ENCODE measurements at regions not wholly inside any gene's neighbourhood (a gene's known extent, or its start where the extent isn't known, plus 50 kb on each side); places are given as distances from the start of the nearest gene placed in this dataset.

DNA sequence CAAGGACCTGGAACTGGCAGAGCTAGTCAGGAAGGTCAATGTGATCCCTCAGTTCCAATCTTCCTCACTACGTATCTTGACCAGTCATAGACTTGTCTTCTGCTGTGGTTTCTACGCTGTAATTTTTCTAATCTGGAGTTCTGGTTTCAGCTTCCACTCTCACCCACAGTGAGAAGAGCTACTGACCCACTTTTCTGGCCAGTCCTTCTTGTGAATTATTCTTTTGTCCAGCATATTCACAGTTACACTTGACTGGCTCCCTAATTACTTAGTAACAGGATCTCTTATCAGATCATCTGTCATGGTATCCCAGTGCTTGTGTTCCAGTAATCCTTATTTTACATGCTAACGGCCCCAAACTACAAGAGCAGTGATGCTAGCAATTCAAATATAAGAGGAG lies 72.4 kb upstream of the MME start:
- Histone ChIP-seq H3K27ac (no peak overlapping the region), H3K4me1 (replicated peaks; ENCODE audit: insufficient read depth) (no peaks in the 10 kb centered on the region), H3K9me3 (ENCODE audit: insufficient read depth, low read depth) (no peaks in the 10 kb centered on the region), H3K9me2 (ENCODE audit: insufficient read depth) (no peaks in the 10 kb centered on the region), H3K36me3 (ENCODE audit: low read depth) (no peaks in the 10 kb centered on the region), H3K27me3 (ENCODE audit: insufficient read depth, low read depth) (no peaks in the 10 kb centered on the region), H3K79me2 (ENCODE audit: low read depth) (no peaks in the 10 kb centered on the region), H3F3A (ENCODE audit: insufficient read depth, low read depth) (no peaks in the 10 kb centered on the region), H2AFZ (no peak overlapping the region; the same call in 1 of the 2 replicates), H4K20me1 (ENCODE audit: insufficient read depth) (no peaks in the 10 kb centered on the region), H3K4me2 (no peak overlapping the region), H3K4me3 (no peak overlapping the region)
- intact Hi-C loops (cut with micrococcal nuclease; ENCODE audit: unreplicated experiment), result no loop called here
- CTCF ChIA-PET, result no interaction called here
- no peak for DNase-seq
- POLR2A ChIA-PET (ENCODE audit: unreplicated experiment), result no interaction called here
- BruUV-seq (replicated peaks), result no TSS peak
- TF ChIP-seq, protein P1, sequence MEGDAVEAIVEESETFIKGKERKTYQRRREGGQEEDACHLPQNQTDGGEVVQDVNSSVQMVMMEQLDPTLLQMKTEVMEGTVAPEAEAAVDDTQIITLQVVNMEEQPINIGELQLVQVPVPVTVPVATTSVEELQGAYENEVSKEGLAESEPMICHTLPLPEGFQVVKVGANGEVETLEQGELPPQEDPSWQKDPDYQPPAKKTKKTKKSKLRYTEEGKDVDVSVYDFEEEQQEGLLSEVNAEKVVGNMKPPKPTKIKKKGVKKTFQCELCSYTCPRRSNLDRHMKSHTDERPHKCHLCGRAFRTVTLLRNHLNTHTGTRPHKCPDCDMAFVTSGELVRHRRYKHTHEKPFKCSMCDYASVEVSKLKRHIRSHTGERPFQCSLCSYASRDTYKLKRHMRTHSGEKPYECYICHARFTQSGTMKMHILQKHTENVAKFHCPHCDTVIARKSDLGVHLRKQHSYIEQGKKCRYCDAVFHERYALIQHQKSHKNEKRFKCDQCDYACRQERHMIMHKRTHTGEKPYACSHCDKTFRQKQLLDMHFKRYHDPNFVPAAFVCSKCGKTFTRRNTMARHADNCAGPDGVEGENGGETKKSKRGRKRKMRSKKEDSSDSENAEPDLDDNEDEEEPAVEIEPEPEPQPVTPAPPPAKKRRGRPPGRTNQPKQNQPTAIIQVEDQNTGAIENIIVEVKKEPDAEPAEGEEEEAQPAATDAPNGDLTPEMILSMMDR (conservative IDR thresholded peaks at IDR 0.05), result no peak
- TF ChIP-seq EZH2 (IDR thresholded peaks at IDR 0.05; ENCODE audit: low read depth), result no peak

- intact Hi-C loops (cut with micrococcal nuclease; ENCODE audit: unreplicated experiment), result no loop called here
- peaks cover 9% of the 10 kb centered on the region for H3K4me1 ChIP-seq (replicated peaks; ENCODE audit: insufficient read depth)
- no peaks in the 10 kb centered on the region for H3K9me2 ChIP-seq (ENCODE audit: insufficient read depth)
- H3F3A ChIP-seq (ENCODE audit: insufficient read depth, low read depth), result peaks cover 3% of the 10 kb centered on the region; the same call in 1 of the 2 replicates
- no peaks in the 10 kb centered on the region for H4K20me1 ChIP-seq (ENCODE audit: insufficient read depth)
- no peak overlapping the region for H3K27ac ChIP-seq
- no peaks in the 10 kb centered on the region for H3K36me3 ChIP-seq (ENCODE audit: low read depth)
- H2AFZ ChIP-seq, result peak overlapping the region; percentile 53; the same call in 1 of the 2 replicates
- peak overlapping the region; percentile 24; the same call in 1 of the 2 replicates for H3K4me3 ChIP-seq
- no peaks in the 10 kb centered on the region for H3K27me3 ChIP-seq (ENCODE audit: insufficient read depth, low read depth)
- DNase-seq, result peak in 1 of 2 experiments; percentile 31
- BruUV-seq (replicated peaks), result no TSS peak
- no peaks in the 10 kb centered on the region for H3K79me2 ChIP-seq (ENCODE audit: low read depth)
- peak overlapping the region; percentile 52 for H3K4me2 ChIP-seq
- TF ChIP-seq, protein P1 (conservative IDR thresholded peaks at IDR 0.05), result no peak
- TF ChIP-seq EZH2 (IDR thresholded peaks at IDR 0.05; ENCODE audit: low read depth), result no peak
- POLR2A ChIA-PET (ENCODE audit: unreplicated experiment), result no interaction called here
- H3K9me3 ChIP-seq (ENCODE audit: insufficient read depth, low read depth), result no peaks in the 10 kb centered on the region
- CTCF ChIA-PET, result interaction anchor here (1.0 kb wide), 1 partner anchor 22 kb away, joined by 3 read pairs; no protein-coding TSS in a partner anchor
Observed at GRCh38 chr3:155001289-155002010, 78.7 kb upstream of the MME start.

- Histone ChIP-seq H3K27me3 (ENCODE audit: insufficient read depth, low read depth) (no peaks in the 10 kb centered on the region), H3K36me3 (ENCODE audit: low read depth) (no peaks in the 10 kb centered on the region), H4K20me1 (ENCODE audit: insufficient read depth) (no peaks in the 10 kb centered on the region), H3F3A (ENCODE audit: insufficient read depth, low read depth) (no peaks in the 10 kb centered on the region), H3K9me3 (ENCODE audit: insufficient read depth, low read depth) (no peaks in the 10 kb centered on the region), H3K27ac (no peak overlapping the region), H3K4me3 (no peak overlapping the region), H2AFZ (no peak overlapping the region), H3K79me2 (ENCODE audit: low read depth) (no peaks in the 10 kb centered on the region), H3K4me1 (replicated peaks; ENCODE audit: insufficient read depth) (no peaks in the 10 kb centered on the region), H3K4me2 (no peak overlapping the region), H3K9me2 (ENCODE audit: insufficient read depth) (no peaks in the 10 kb centered on the region)
- no TSS peak for BruUV-seq (replicated peaks)
- TF ChIP-seq, protein P1 (conservative IDR thresholded peaks at IDR 0.05), result no peak
- no peak for TF ChIP-seq EZH2 (IDR thresholded peaks at IDR 0.05; ENCODE audit: low read depth)
- intact Hi-C loops (cut with micrococcal nuclease; ENCODE audit: unreplicated experiment), result no loop called here
- CTCF ChIA-PET, result no interaction called here
- POLR2A ChIA-PET (ENCODE audit: unreplicated experiment), result no interaction called here
- DNase-seq, result no peak
Observed at GRCh38 chr3:154992655-154993054, 87.5 kb upstream of the MME start.

All from PC-9 (cell line).